ENCODE measurements at regions not wholly inside any gene's neighbourhood (a gene's known extent, or its start where the extent isn't known, plus 50 kb on each side); places are given as distances from the start of the nearest gene placed in this dataset.
A peak's percentile ranks its signal among the peaks of the same experiment; 100 is the strongest.

- no peak overlapping the region for H3K27ac ChIP-seq
- TF ChIP-seq CTCF (IDR thresholded peaks at IDR 0.05) (no peak), ZFX (IDR thresholded peaks at IDR 0.05; ENCODE audit: borderline replicate concordance) (no peak)
These were observed 85.7 kb upstream of the GPR26 start for GRCh38 chr10:123580426-123580825.

GRCh38 chr10:123581656-123582055 is 84.5 kb upstream of the GPR26 start:
- no peak overlapping the region for H3K27ac ChIP-seq
- no peak for TF ChIP-seq ZFX (IDR thresholded peaks at IDR 0.05; ENCODE audit: borderline replicate concordance)
- TF ChIP-seq CTCF (IDR thresholded peaks at IDR 0.05) = no peak

- no peak for TF ChIP-seq ZFX (IDR thresholded peaks at IDR 0.05; ENCODE audit: borderline replicate concordance)
- TF ChIP-seq CTCF (IDR thresholded peaks at IDR 0.05) = peak; percentile 88
- no peak overlapping the region for H3K27ac ChIP-seq
These were observed 83.8 kb upstream of the GPR26 start for GRCh38 chr10:123582084-123582989.

GRCh38 chr10:123583639-123584418 is 82.3 kb upstream of the GPR26 start:
- no peak for TF ChIP-seq ZFX (IDR thresholded peaks at IDR 0.05; ENCODE audit: borderline replicate concordance)
- peak; percentile 88 for TF ChIP-seq CTCF (IDR thresholded peaks at IDR 0.05)
- H3K27ac ChIP-seq = no peak overlapping the region

- H3K27ac ChIP-seq = no peak overlapping the region
- no peak for TF ChIP-seq ZFX (IDR thresholded peaks at IDR 0.05; ENCODE audit: borderline replicate concordance)
- no peak for TF ChIP-seq CTCF (IDR thresholded peaks at IDR 0.05)
These were observed 81.8 kb upstream of the GPR26 start for GRCh38 chr10:123584419-123584775.

- TF ChIP-seq CTCF (IDR thresholded peaks at IDR 0.05) (no peak), ZFX (IDR thresholded peaks at IDR 0.05; ENCODE audit: borderline replicate concordance) (no peak)
- H3K27ac ChIP-seq = no peak overlapping the region
These were observed 80.4 kb upstream of the GPR26 start for GRCh38 chr10:123585477-123586445.
